ENCODE measurements at regions not wholly inside any gene's neighbourhood (a gene's known extent, or its start where the extent isn't known, plus 50 kb on each side); places are given as distances from the start of the nearest gene placed in this dataset.

GRCh38 chr3:195017151-195017550 lies 253.8 kb downstream of the XXYLT1 start:
- no peak for DNase-seq (ENCODE audit: low read depth, low spot score)
- H3K27ac ChIP-seq: no peak overlapping the region

All from epithelial cell of prostate (primary cell).